ENCODE measurements at regions not wholly inside any gene's neighbourhood (a gene's known extent, or its start where the extent isn't known, plus 50 kb on each side); places are given as distances from the start of the nearest gene placed in this dataset.

GRCh38 chr2:22883054-22883453 lies 501.9 kb upstream of the KLHL29 start:
- no peak for TF ChIP-seq FOXK2 (IDR thresholded peaks at IDR 0.05)
- TF ChIP-seq FOXM1 (IDR thresholded peaks at IDR 0.05; ENCODE audit: borderline replicate concordance), result no peak
- no peak for TF ChIP-seq SUZ12 (IDR thresholded peaks at IDR 0.05)
